HCT116 (cell line): ENCODE measurements at regions not wholly inside any gene's neighbourhood (a gene's known extent, or its start where the extent isn't known, plus 50 kb on each side); places are given as distances from the start of the nearest gene placed in this dataset.

Source experiments
- ATAC-seq: fragments of 200-7000 bp; cut with Tn5 transposase; 2 replicates; pipeline ENCODE4 v1.9.1; 2020; ENCODE audit warnings: mild to moderate bottlenecking, moderate library complexity
- BruUV-seq: library from RNA; stranded (reverse); fragments of 400-500 nt; replicated peaks from 2 replicates; lab custom pipeline; 2021; lab: Mats Ljungman, UMichigan
- CTCF ChIA-PET: fragments of 300-600 bp; sonication (Branson Sonifier 250); formaldehyde crosslinking; loops from one replicate; lab custom pipeline; 2021; ENCODE audit warnings: antibody characterized with exemption; lab: Charles Lee
- POLR2A ChIA-PET: fragments of 300-600, 350-600 bp; sonication (Branson Sonifier 250); formaldehyde crosslinking; loops from one replicate; lab custom pipeline; 2021; ENCODE audit warnings: antibody characterized with exemption; lab: Charles Lee
- RAD21 ChIA-PET, 2 experiments: fragments of 300-600 bp; sonication (Branson Sonifier 250); formaldehyde crosslinking; loops; one replicate each; lab custom pipeline; 2023; ENCODE audit warnings: low total read pairs in 2 of 2; ENCODE audit not compliant: uncharacterized antibody in 2 of 2, unreplicated experiment in 2 of 2, low non-redundant PET in 1 of 2; lab: Charles Lee
- DNase-seq: peaks from one replicate; pipeline ENCODE4 v3.0.0-alpha.2; 2010; ENCODE audit warnings: low read depth, low spot score
- H2AFZ ChIP-seq: fragments of 200-600 bp; shearing (Covaris generic), sonication (generic); 2 replicates; pipeline ENCODE4 v1.6.1; 2017; ENCODE audit warnings: low read depth, mixed run types, mixed read lengths, antibody characterized with exemption, low read length; ENCODE audit not compliant: poor library complexity, severe bottlenecking
- H3K27ac ChIP-seq: 2 replicates; pipeline ENCODE4 v1.5.1; 2012; ENCODE audit warnings: low read depth, low read length
- H3K27me3 ChIP-seq: fragments of 200-600 bp; sonication (generic); 2 replicates; pipeline ENCODE4 v1.6.1; 2016; ENCODE audit warnings: mixed run types, low read length, mixed read lengths; ENCODE audit not compliant: insufficient read depth
- H3K36me3 ChIP-seq, 2 experiments: fragments of 200-500 bp in 1 of 2; fragments of 200-600 bp in 1 of 2; sonication (Bioruptor generic) in 1 of 2; sonication (generic) in 1 of 2; 2 replicates each; pipeline versions ENCODE4 v1.5.1 to v1.6.1; 2014 to 2016; ENCODE audit warnings: low read length in 2 of 2, inconsistent platforms in 1 of 2, mixed read lengths in 1 of 2, mixed run types in 1 of 2; ENCODE audit not compliant: insufficient read depth in 2 of 2, control insufficient read depth in 1 of 2
- H3K4me1 ChIP-seq, 2 experiments: fragments of 200-600 bp in 1 of 2; sonication (generic) in 1 of 2; 2 replicates each; pipeline versions ENCODE4 v1.5.1 to v1.6.1; 2012 to 2017; ENCODE audit warnings: low read length in 2 of 2, inconsistent platforms in 1 of 2, mild to moderate bottlenecking in 1 of 2, mixed read lengths in 1 of 2, mixed run types in 1 of 2, moderate library complexity in 1 of 2; ENCODE audit not compliant: insufficient read depth in 2 of 2, control insufficient read depth in 1 of 2
- H3K4me2 ChIP-seq: fragments of 200-600 bp; sonication (generic); 2 replicates; pipeline ENCODE4 v1.6.1; 2017; ENCODE audit warnings: mixed run types, low read length, mixed read lengths
- H3K4me3 ChIP-seq, 2 experiments: fragments of 200-600 bp in 1 of 2; sonication (generic) in 1 of 2; replicated peaks in 1 of 2; 2 replicates each; pipeline ENCODE4 v1.5.1; 2011 to 2016; ENCODE audit warnings: low read length in 2 of 2, control low read depth in 1 of 2, low read depth in 1 of 2, mild to moderate bottlenecking in 1 of 2, mixed read lengths in 1 of 2, mixed run types in 1 of 2
- H3K79me2 ChIP-seq: fragments of 200-600 bp; sonication (generic); 2 replicates; pipeline ENCODE4 v1.6.1; 2017; ENCODE audit warnings: mild to moderate bottlenecking, mixed run types, low read length, moderate library complexity, mixed read lengths; ENCODE audit not compliant: insufficient read depth
- H3K9ac ChIP-seq: fragments of 200-600 bp; sonication (generic); 2 replicates; pipeline ENCODE4 v1.6.1; 2016; ENCODE audit warnings: low read length, mixed read lengths
- H3K9me2 ChIP-seq: fragments of 200-600 bp; sonication (generic), shearing (Covaris generic); 2 replicates; pipeline ENCODE4 v1.6.1; 2017; ENCODE audit warnings: mixed run types, mild to moderate bottlenecking, moderate library complexity; ENCODE audit not compliant: insufficient read depth
- H3K9me3 ChIP-seq, 2 experiments: fragments of 200-500 bp in 1 of 2; fragments of 200-600 bp in 1 of 2; sonication (Bioruptor generic) in 1 of 2; sonication (generic) in 1 of 2; 2 replicates each; pipeline ENCODE4 v1.6.1; 2014 to 2017; ENCODE audit warnings: low read length in 2 of 2, mixed read lengths in 2 of 2, inconsistent platforms in 1 of 2, low read depth in 1 of 2, mild to moderate bottlenecking in 1 of 2, mixed run types in 1 of 2, moderate library complexity in 1 of 2; ENCODE audit not compliant: control insufficient read depth in 1 of 2, insufficient read depth in 1 of 2
- H4K20me1 ChIP-seq: fragments of 200-600 bp; sonication (generic), shearing (Covaris generic); 2 replicates; pipeline ENCODE4 v1.6.1; 2017; ENCODE audit warnings: mixed run types, mild to moderate bottlenecking, moderate library complexity; ENCODE audit not compliant: insufficient read depth
- ATF3 ChIP-seq: IDR thresholded peaks from 2 replicates; pipeline ENCODE4 v1.6.1; 2012
- CBX3 ChIP-seq: IDR thresholded peaks from 2 replicates; pipeline ENCODE4 v1.6.1; 2012; ENCODE audit warnings: low read depth
- CTCF ChIP-seq, 3 experiments: fragments of 200-600 bp in 1 of 3; sonication (generic) in 1 of 3; IDR thresholded peaks in 2 of 3; conservative IDR thresholded peaks in 1 of 3; 2 replicates each; pipeline ENCODE4 v1.5.1; 2012 to 2017; ENCODE audit warnings: low read depth in 2 of 3, low read length in 2 of 3, antibody characterized with exemption in 1 of 3, borderline replicate concordance in 1 of 3, control low read depth in 1 of 3, mild to moderate bottlenecking in 1 of 3, mixed read lengths in 1 of 3, mixed run types in 1 of 3, moderate library complexity in 1 of 3; ENCODE audit not compliant: insufficient read depth in 1 of 3
- POLR2A ChIP-seq: IDR thresholded peaks from 2 replicates; pipeline ENCODE4 v1.7.0; 2011; ENCODE audit warnings: borderline replicate concordance; ENCODE audit not compliant: insufficient read depth, insufficient read length; ENCODE audit errors: extremely low read depth
- POLR2AphosphoS5 ChIP-seq: IDR thresholded peaks from 2 replicates; pipeline ENCODE4 v1.6.1; 2011; ENCODE audit warnings: mild to moderate bottlenecking, low read depth, low read length, moderate library complexity
- RAD21 ChIP-seq: IDR thresholded peaks from 2 replicates; pipeline ENCODE4 v1.6.1; 2012; ENCODE audit warnings: low read depth, mild to moderate bottlenecking
- SP1 ChIP-seq: IDR thresholded peaks from 2 replicates; pipeline ENCODE4 v1.6.1; 2012; ENCODE audit warnings: low read depth
- TCF7L2 ChIP-seq: IDR thresholded peaks from 2 replicates; pipeline ENCODE4 v1.7.0; 2011; ENCODE audit warnings: borderline replicate concordance, inconsistent platforms; ENCODE audit not compliant: insufficient read depth, insufficient read length; ENCODE audit errors: extremely low read depth
- ZNF274 ChIP-seq: fragments of 200-500 bp; sonication (Bioruptor generic); IDR thresholded peaks from 2 replicates; pipeline ENCODE4 v1.6.1; 2014; ENCODE audit warnings: mild to moderate bottlenecking, low read depth, low read length, inconsistent platforms
- intact Hi-C: fragments of 100-400 bp; cut with micrococcal nuclease; formaldehyde crosslinking; loops from 2 replicates; pipeline ENCODE4 v1.10.0; 2022
- TF ChIP-seq, protein P1 (sequence below): IDR thresholded peaks from 2 replicates; pipeline ENCODE4 v1.6.1; 2011; ENCODE audit warnings: mild to moderate bottlenecking, low read length, moderate library complexity; ENCODE audit not compliant: insufficient replicate concordance; ENCODE audit errors: extremely low read depth
- TF ChIP-seq, protein P2 (sequence below): IDR thresholded peaks from 2 replicates; pipeline ENCODE4 v1.6.1; 2012

DNA sequence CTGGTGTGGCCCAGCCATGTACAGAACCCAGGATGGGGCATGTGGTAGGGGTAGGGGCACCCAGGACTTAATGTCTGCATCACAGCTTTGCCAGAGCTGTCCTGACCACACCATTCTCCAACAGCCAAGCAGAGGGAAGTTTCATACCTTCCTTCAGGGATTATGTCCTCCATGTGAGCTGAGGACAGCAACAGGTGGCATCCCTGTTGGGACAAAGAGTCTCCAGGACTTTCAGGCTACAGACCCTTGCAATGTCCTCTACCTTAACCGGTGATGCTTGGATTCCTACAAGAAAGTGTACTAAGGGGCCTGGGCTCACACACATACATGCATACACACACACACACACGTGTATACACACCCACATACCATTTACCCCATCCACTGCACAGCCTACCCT lies 227.0 kb upstream of the SIX2 start:
- no peak overlapping the region for H2AFZ ChIP-seq
- no peak for DNase-seq
- H3K9ac ChIP-seq: no peak overlapping the region
- no peak for ATAC-seq
- H3K27ac ChIP-seq: no peak overlapping the region
- no peaks in the 10 kb centered on the region for H3K36me3 ChIP-seq
- intact Hi-C loops: no loop called here
- H3K79me2 ChIP-seq: no peaks in the 10 kb centered on the region
- H3K9me2 ChIP-seq: no peaks in the 10 kb centered on the region
- ChIA-PET CTCF (no interaction called here), RAD21 (no interaction called here)
- H3K27me3 ChIP-seq: no peaks in the 10 kb centered on the region
- H3K9me3 ChIP-seq: no peaks in the 10 kb centered on the region
- peaks cover 0 to 15% of the 10 kb centered on the region in 2 experiments; a peak in 2 of 4 replicates for H3K4me1 ChIP-seq
- no TSS peak for BruUV-seq
- H3K4me3 ChIP-seq: no peak overlapping the region
- H4K20me1 ChIP-seq: no peaks in the 10 kb centered on the region
- TF ChIP-seq ATF3: no peak
- TF ChIP-seq ZNF274: no peak
- TF ChIP-seq, all 23 proteins: peak for 0
- POLR2A ChIA-PET: no interaction called here
- H3K4me2 ChIP-seq: no peak overlapping the region

DNA sequence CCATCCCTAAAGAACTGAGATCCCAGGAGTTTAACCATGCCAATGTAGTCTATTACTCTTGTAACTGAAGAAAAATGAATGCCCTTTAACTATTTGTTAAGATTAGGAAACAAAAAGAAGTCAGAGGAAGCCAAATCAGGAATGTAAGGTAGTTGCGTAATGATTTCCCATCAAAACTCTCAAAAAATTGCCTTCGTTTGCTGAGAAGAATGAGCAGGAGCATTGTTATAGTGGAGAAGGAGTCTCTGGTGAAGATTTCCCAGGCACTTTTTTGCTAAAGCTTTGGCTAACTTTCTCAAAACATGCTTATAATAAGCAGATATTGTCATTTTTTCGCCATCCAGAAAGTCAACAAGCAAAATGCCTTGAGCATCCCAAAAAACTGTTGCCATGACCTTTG lies 224.0 kb upstream of the SIX2 start:
- Histone ChIP-seq H3K4me3 (no peak overlapping the region), H3K9me3 (no peaks in the 10 kb centered on the region), H2AFZ (no peak overlapping the region), H3K27me3 (no peaks in the 10 kb centered on the region), H3K4me1 (peaks cover 0 to 10% of the 10 kb centered on the region in 2 experiments; a peak in 2 of 4 replicates), H3K9ac (no peak overlapping the region), H3K79me2 (no peaks in the 10 kb centered on the region), H3K4me2 (no peak overlapping the region), H4K20me1 (no peaks in the 10 kb centered on the region), H3K36me3 (no peaks in the 10 kb centered on the region), H3K9me2 (no peaks in the 10 kb centered on the region), H3K27ac (no peak overlapping the region)
- intact Hi-C loops: no loop called here
- POLR2A ChIA-PET: no interaction called here
- ATAC-seq (no peak), DNase-seq (no peak)
- no TSS peak for BruUV-seq
- CTCF ChIA-PET: no interaction called here
- RAD21 ChIA-PET: no interaction called here
- no peak for TF ChIP-seq POLR2AphosphoS5
- TF ChIP-seq CTCF (IDR thresholded peaks at IDR 0.05 in 2 of 3, conservative IDR thresholded peaks at IDR 0.05 in 1 of 3; ENCODE audit: borderline replicate concordance in 1 of 3, insufficient read depth in 1 of 3, low read depth in 2 of 3, low read length in 2 of 3): no peak
- no peak for TF ChIP-seq ATF3
- no peak for TF ChIP-seq POLR2A
- TF ChIP-seq, protein P1, sequence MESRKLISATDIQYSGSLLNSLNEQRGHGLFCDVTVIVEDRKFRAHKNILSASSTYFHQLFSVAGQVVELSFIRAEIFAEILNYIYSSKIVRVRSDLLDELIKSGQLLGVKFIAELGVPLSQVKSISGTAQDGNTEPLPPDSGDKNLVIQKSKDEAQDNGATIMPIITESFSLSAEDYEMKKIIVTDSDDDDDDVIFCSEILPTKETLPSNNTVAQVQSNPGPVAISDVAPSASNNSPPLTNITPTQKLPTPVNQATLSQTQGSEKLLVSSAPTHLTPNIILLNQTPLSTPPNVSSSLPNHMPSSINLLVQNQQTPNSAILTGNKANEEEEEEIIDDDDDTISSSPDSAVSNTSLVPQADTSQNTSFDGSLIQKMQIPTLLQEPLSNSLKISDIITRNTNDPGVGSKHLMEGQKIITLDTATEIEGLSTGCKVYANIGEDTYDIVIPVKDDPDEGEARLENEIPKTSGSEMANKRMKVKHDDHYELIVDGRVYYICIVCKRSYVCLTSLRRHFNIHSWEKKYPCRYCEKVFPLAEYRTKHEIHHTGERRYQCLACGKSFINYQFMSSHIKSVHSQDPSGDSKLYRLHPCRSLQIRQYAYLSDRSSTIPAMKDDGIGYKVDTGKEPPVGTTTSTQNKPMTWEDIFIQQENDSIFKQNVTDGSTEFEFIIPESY: no peak
- TF ChIP-seq, protein P2, sequence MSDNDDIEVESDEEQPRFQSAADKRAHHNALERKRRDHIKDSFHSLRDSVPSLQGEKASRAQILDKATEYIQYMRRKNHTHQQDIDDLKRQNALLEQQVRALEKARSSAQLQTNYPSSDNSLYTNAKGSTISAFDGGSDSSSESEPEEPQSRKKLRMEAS: no peak
- no peak for TF ChIP-seq RAD21
- no peak for TF ChIP-seq CBX3
- TF ChIP-seq SP1: no peak
- no peak for TF ChIP-seq TCF7L2
